Lung (tissue), 11 donors: ENCODE measurements at regions not wholly inside any gene's neighbourhood (a gene's known extent, or its start where the extent isn't known, plus 50 kb on each side); places are given as distances from the start of the nearest gene placed in this dataset.
"Not testable (repeated sequence)": the region's sequence is repeated elsewhere in the genome, so short reads cannot be mapped to it uniquely, and the experiment has no call there.

Experiments used
- ATAC-seq: fragments of 200-7000 bp; cut with Tn5 transposase; one replicate; pipeline ENCODE4 v1.9.1; 2020; ENCODE audit warnings: moderate number of reproducible peaks; ENCODE audit not compliant: insufficient read depth, low FRiP score
- DNase-seq, 3 donors: peaks; one replicate each; pipeline ENCODE4 v3.0.0-alpha.2; 2013 to 2017
- H3K27ac ChIP-seq, 2 donors: one replicate each; pipeline ENCODE4 v1.5.1; 2013; ENCODE audit warnings: mild to moderate bottlenecking in 2 of 2, moderate library complexity in 2 of 2, control low read depth in 1 of 2, inconsistent platforms in 1 of 2, low read depth in 1 of 2, low read length in 1 of 2
- H3K27me3 ChIP-seq, 3 donors: one replicate each; pipeline ENCODE4 v1.5.1; 2013; ENCODE audit warnings: low read length in 2 of 3; ENCODE audit not compliant: control insufficient read depth in 3 of 3, insufficient read depth in 3 of 3
- H3K36me3 ChIP-seq, 4 donors: one replicate each; pipeline ENCODE4 v1.5.1; 2013; ENCODE audit warnings: low read length in 4 of 4, mild to moderate bottlenecking in 1 of 4, moderate library complexity in 1 of 4; ENCODE audit not compliant: control insufficient read depth in 4 of 4, insufficient read depth in 4 of 4
- H3K4me1 ChIP-seq, 5 donors: one replicate each; pipeline ENCODE4 v1.5.1; 2013; ENCODE audit warnings: low read length in 5 of 5, mild to moderate bottlenecking in 2 of 5, moderate library complexity in 1 of 5; ENCODE audit not compliant: control insufficient read depth in 5 of 5, insufficient read depth in 5 of 5
- H3K4me3 ChIP-seq: one replicate; pipeline ENCODE4 v1.5.1; 2013; ENCODE audit warnings: mild to moderate bottlenecking, control low read depth, moderate library complexity
- H3K9ac ChIP-seq, 2 donors: one replicate each; pipeline ENCODE4 v1.5.1; 2013; ENCODE audit warnings: low read length in 2 of 2, control low read depth in 1 of 2; ENCODE audit not compliant: insufficient read depth in 1 of 2
- H3K9me3 ChIP-seq, 4 donors: one replicate each; pipeline ENCODE4 v1.5.1; 2013; ENCODE audit warnings: low read length in 3 of 4, mild to moderate bottlenecking in 1 of 4, moderate library complexity in 1 of 4; ENCODE audit not compliant: control insufficient read depth in 4 of 4, insufficient read depth in 3 of 4
- WGBS, 2 donors: extraction: QIAGEN DNeasy Blood & Tissue Kit; methylation state at CpG; one replicate each; pipeline ENCODE4 v1.1.7; 2013; 5-methylcytosine and 5-hydroxymethylcytosine counted together
- TF ChIP-seq, protein P1 (sequence below): IDR thresholded peaks from 2 replicates; pipeline ENCODE4 v1.5.1; 2012; ENCODE audit warnings: mild to moderate bottlenecking; ENCODE audit errors: control extremely low read depth, extremely low read depth
- donor health status: control.
- donor health status: control.
- donor health status: Bipolar disorder and iron deficiency.
- donor health status: healthy.
- donor health status: DM: yes; HTN: yes; CAD: no.

DNA sequence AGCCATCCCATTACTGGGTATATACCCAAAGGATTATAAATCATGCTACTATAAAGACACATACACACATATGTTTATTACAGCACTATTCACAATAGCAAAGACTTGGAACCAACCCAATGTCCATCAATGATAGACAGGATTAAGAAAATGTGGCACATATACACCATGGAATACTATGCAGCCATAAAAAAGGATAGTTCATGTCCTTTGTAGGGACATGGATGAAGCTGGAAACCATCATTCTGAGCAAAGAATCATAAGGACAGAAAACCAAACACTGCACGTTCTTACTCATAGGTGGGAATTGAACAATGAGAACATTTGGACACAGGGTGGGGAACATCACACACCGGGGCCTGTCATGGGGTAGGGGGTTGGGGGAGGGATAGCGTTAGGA lies 60.3 kb upstream of the NMU start:
- H3K27me3 ChIP-seq, H3K36me3 ChIP-seq, H3K27ac ChIP-seq, ATAC-seq, H3K9ac ChIP-seq, DNase-seq, H3K4me3 ChIP-seq, H3K4me1 ChIP-seq, H3K9me3 ChIP-seq: not testable (repeated sequence)
- WGBS, 2 donors: 95 to 96% methylated on average over 3 of the region's 3 CpGs

DNA sequence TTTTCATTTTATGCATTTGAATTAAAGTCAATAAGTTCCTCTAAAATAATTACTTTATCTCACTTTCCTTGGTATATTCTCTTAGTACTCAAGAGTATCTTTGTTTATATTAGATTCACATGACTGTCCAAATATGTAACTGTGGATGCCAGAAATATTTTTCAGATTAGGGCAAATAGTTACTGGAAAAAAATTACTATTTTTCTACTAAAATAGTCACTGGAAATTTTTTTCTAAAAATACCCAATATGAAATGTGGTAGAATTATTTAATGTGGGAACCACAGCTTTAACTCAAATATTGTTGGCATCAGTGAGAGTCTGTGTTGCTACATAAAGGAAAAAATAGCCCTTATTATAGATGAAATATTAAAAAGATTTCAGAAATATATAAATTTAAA lies 70.4 kb upstream of the NMU start:
- no peaks in the 10 kb centered on the region for H3K27me3 ChIP-seq
- TF ChIP-seq, protein P1, sequence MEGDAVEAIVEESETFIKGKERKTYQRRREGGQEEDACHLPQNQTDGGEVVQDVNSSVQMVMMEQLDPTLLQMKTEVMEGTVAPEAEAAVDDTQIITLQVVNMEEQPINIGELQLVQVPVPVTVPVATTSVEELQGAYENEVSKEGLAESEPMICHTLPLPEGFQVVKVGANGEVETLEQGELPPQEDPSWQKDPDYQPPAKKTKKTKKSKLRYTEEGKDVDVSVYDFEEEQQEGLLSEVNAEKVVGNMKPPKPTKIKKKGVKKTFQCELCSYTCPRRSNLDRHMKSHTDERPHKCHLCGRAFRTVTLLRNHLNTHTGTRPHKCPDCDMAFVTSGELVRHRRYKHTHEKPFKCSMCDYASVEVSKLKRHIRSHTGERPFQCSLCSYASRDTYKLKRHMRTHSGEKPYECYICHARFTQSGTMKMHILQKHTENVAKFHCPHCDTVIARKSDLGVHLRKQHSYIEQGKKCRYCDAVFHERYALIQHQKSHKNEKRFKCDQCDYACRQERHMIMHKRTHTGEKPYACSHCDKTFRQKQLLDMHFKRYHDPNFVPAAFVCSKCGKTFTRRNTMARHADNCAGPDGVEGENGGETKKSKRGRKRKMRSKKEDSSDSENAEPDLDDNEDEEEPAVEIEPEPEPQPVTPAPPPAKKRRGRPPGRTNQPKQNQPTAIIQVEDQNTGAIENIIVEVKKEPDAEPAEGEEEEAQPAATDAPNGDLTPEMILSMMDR: no peak
- H3K9me3 ChIP-seq: no peaks in the 10 kb centered on the region
- DNase-seq: no peak
- no peak for ATAC-seq
- H3K27ac ChIP-seq: no peak overlapping the region
- H3K36me3 ChIP-seq: no peaks in the 10 kb centered on the region
- no peak overlapping the region for H3K9ac ChIP-seq
- no peak overlapping the region for H3K4me3 ChIP-seq
- H3K4me1 ChIP-seq: no peaks in the 10 kb centered on the region

DNA sequence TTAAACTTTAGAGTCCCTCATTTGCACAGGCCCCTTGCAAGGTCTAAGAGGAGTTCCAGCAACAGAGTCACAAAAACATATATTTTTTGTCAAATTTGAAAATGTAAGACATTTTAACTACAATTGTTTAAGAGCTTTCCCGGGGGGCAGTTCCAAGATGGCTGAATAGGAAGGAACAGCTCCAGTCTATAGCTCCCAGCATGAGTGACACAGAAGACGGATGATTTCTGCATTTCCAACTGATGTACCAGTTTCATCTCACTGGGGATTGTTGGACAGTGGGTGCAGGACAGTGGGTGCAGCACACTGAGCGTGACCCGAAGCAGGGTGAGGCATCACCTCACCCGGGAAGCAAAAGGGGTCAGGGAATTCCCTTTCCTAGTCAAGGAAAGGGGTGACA lies 71.4 kb upstream of the NMU start:
- Histone ChIP-seq H3K9ac (no peak overlapping the region), H3K4me1 (no peaks in the 10 kb centered on the region), H3K36me3 (no peaks in the 10 kb centered on the region), H3K27me3 (no peaks in the 10 kb centered on the region), H3K27ac (no peak overlapping the region), H3K4me3 (no peak overlapping the region), H3K9me3 (no peaks in the 10 kb centered on the region)
- no peak for ATAC-seq
- no peak for DNase-seq
- 83 to 89% methylated on average over 5 of the region's 5 CpGs for WGBS, 2 donors
- TF ChIP-seq, protein P1: no peak

DNA sequence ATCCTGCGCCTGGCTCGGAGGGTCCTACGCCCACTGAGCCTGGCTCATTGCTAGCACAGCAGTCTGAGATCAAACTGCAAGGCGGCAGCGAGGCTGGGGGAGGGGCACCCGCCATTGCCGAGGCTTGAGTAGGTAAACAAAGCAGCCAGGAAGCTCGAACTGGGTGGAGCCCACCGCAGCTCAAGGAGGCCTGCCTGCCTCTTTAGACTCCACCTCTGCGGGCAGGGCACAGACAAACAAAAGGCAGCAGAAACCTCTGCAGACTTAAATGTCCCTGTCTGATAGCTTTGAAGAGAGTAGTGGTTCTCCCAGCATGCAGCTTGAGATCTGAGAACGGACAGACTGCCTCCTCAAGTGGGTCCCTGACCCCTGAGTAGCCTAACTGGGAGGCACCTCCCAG lies 71.9 kb upstream of the NMU start:
- not testable (repeated sequence) for H3K4me1 ChIP-seq
- 75 to 87% methylated on average over 9 to 11 of the region's 11 CpGs for WGBS, 2 donors

DNA sequence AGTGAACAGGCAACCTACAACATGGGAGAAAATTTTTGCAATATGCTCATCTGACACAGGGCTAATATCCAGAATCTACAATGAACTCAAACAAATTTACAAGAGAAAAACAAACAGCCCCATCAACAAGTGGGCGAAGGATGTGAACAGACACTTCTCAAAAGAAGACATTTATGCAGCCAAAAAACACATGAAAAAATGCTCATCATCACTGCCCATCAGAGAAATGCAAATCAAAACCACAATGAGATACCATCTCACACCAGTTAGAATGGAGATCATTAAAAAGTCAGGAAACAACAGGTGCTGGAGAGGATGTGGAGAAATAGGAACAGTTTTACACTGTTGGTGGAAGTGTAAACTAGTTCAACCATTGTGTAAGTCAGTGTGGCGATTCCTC lies 76.7 kb upstream of the NMU start:
- WGBS, 2 donors: 82 to 86% methylated on average over 2 of the region's 2 CpGs
- not testable (repeated sequence) for H3K27ac ChIP-seq, DNase-seq, ATAC-seq, H3K9ac ChIP-seq, H3K9me3 ChIP-seq, H3K36me3 ChIP-seq, H3K4me3 ChIP-seq, H3K27me3 ChIP-seq, H3K4me1 ChIP-seq

More for the DNA sequence above, 71.9 kb upstream of the NMU start:
- not testable (repeated sequence) for H3K9me3 ChIP-seq, DNase-seq, H3K36me3 ChIP-seq, ATAC-seq, H3K4me3 ChIP-seq, H3K27me3 ChIP-seq, H3K27ac ChIP-seq, H3K9ac ChIP-seq
